Dedifferentiated amniotic fluid mesenchymal stem cell (primary cell): ENCODE measurements at regions not wholly inside any gene's neighbourhood (a gene's known extent, or its start where the extent isn't known, plus 50 kb on each side); places are given as distances from the start of the nearest gene placed in this dataset.
A peak's percentile ranks its signal among the peaks of the same experiment; 100 is the strongest.

Source experiments
- DNase-seq: peaks from one replicate; pipeline ENCODE4 v3.0.0-alpha.2; 2016; ENCODE audit errors: extremely low spot score

DNA sequence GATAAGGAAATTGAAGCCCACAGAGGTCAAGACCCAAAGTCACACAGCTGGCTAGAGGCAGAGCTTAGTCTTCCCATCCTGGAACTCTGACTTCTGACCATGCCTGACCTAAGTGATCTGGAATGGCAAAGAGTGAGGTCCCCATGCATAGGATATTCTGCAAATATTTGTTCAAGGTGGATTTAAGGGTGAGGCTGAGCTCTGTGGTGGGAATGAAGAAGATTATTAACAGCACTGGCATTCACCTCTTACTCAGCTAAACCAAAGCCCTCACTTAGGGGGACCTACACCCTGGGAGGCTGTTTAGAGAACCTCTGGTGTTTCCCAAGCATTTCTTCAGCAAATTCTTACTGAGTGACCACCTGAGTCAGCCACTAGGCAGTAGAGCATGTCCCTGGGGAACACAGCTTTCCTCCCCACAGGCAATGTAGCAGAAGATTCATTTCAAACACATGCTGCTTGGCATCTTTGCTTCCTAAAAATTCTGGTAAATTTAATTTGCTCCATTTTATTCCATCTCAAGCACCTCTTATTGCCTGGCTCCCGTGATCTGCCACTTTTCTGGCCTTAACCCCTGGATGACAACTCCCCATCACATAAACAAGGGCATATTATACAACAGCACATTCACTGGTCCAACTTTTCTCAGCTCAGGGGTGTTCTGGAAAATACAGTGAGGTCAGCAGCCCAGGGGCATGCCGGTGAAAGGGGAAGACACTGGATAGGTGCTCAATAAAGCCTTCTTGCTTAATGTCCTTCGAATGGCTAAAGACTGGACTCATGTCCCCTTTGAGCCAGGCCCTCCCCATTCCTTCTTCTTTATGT is 176.0 kb downstream of the ABHD5 start:
- DNase-seq: peak; percentile 34

DNA sequence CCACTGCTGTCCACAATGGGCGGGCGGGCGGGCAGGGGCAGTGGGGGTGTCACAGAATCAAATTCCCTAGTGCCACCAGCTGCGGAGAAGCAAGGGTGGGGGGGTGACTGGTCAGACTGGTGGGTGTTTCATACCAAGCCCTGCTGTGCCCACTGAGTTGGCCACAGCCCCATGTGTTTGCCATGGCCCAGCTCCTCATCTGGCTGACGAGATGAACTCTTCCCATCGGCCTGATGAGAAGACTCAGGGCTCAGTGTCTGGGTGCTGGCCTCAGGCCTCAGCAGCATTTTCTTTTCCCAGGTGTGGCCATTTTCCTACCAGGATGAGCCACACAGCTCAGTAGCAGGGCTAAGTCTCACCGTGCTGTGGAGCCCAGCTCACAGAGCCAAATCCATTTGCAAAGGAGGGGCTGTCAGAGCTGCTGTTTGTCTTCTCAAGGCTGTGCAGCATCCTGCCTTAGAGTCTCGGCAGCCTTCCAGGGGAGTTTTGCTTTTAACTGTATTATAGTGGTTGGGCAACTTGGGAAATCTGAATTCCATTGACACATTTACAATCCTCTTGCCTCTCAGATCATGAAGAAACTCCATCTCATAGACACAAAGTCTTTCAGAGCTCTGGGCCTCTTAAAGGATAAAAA is 176.8 kb downstream of the ABHD5 start:
- DNase-seq: no peak

DNA sequence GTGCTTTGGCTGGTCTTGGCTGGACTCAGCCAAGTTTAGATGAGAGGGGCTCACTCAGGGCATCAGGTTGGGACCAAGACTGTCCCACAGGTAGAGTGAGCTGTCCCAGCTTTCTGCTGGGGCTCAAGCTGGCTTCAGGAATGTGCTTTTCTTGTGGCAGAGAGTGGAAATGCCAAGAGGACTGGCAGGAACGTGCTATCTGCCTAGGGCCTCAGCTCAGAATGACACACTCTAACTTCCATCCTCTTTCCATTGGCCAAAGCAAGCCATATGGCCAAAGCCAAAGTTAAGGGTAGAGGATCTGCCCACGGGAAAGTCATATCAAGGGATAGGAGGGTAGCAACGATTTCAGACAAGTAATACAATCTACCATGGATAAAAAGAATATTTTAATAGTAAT is 178.8 kb downstream of the ABHD5 start:
- no peak for DNase-seq

DNA sequence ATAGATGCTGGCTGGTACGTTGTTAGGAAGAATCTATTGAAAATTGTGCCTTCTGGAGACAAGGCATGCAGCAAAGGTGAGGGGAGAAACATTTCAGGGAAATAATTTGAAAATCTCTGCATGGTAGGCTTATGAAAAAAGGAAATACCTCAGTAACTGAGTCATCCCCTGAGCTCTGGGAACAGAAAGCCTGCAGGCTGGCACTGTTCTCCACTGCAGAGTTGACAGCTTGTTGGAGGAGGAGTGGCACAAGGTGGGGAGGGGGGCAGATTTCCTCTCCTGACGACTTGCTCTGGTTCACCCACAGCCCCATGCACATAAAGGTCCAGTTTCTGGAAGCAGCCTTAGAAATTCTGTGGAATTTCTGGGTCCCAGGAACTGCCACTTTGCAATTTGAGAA is 179.4 kb downstream of the ABHD5 start:
- DNase-seq: peak; percentile 56

DNA sequence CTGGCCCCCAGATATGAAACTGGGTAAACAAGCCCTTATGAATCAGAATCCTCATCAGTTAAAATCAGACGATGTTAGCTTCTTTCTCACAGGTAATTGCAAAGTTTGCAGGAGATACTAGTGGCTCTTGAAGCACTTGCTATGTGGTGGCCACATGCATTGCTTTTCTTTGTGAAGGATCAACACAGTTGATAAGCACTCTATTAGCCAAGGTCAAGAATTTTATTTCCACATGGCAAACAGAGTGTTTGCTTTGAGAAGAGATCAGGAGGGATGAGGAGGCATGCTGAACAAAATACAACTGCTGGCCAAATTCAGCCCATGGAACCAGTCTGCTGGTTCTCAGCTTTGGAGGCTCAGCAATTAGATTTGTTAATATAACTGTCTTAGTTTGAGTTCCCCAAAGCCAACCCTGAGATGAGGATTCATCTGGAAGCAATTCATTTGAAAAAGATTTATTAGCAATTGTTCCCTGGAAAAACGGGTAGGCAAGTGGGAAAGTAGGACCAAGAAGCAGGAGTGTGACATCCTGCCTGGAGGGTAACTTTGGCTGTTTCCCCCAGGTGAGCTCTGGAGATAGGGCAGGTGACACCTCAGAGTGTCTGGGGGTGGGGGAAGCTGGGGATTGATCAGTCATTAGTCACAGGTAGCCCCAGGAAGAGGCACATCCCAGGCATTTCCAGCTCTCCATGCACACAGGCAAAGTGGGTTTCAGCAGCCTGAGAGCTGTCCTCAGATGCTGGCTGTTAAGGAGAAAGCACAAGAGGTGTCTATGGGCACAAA is 180.3 kb downstream of the ABHD5 start:
- DNase-seq: no peak

- DNase-seq: no peak
Measured at GRCh38 chr3:43871627-43872245, 181.0 kb downstream of the ABHD5 start.

DNA sequence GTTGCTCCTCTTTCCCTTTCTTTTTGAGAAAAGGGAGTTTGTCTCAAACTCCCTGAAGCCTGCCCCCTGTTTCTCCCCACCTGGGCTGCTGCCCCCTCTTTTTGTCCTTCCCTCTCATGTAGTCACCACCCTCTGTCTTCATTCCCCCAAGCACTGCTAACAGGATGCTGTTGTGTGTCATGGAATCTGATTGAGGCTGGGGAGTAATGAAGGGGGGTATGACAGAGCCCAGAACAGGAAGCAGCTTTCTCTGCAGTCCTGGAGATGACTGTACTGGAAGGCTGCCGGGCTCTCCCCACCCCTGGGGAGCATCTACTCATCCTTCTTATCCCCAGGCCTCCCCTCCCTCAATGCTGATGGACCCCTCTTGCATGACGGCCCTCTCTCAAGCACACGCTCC is 181.6 kb downstream of the ABHD5 start:
- peak; percentile 55 for DNase-seq

DNA sequence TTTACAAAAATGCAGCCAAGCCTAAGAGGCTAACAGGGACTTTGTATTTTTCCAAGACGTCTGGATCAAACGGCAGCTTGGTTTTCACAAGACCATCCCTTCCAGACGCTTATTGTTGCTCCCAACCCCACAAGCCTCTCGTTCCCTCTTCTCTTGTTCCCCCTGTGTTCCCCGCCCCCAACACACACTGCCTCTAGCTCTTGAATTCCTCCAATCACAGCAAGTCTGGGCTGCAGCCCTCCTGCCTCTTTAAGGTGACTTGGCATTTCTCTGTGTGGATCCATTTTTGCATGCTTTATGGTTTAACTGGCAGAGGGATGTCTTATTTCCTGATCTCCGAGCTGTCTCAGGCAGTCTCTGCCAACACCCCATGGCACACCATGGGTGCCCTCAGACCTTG is 182.2 kb downstream of the ABHD5 start:
- peak; percentile 43 for DNase-seq

DNA sequence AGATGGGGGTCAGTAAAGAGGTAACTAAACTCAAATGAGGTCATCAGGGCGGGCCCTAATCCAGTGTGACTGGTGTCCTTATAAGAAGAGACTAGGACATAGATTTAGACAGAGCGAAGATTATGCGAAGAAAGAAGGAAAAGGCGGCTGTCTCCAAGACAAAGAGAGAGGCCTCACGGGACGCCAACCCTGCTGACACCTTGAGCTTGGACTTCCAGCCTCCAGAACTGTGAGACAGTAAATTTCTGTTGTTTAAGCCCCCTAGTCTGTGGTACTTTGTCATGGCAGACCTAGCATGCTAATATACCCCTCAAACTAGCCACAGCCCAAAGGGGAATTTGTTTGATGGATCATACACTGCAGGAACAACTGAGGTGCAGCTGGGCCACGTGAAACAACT is 183.0 kb downstream of the ABHD5 start:
- DNase-seq: no peak

GRCh38 chr3:43874290-43874689 is 183.6 kb downstream of the ABHD5 start:
- DNase-seq: no peak

GRCh38 chr3:43874731-43875130 is 184.0 kb downstream of the ABHD5 start:
- DNase-seq: no peak

- no peak for DNase-seq
Measured at GRCh38 chr3:43876648-43877047, 185.9 kb downstream of the ABHD5 start.

DNA sequence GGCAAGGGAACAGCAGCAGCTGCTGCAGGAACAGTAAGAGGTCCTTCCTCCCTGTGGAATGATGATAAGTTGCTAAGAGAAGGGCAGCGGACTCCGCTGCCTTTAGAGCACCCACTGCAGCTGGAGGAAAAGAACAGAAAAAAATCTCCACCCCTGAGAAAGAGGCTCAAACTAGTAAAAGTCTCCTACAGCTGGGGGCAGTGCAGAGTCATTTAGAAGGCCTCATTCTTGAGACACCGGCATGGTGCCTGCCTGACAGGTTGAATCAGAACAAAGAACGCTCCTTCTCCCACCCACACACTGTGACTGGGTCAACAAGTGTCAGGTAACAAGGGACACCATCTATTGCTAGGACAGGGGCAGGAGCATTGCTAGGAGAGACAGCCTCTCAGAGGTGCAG is 188.4 kb downstream of the ABHD5 start:
- DNase-seq: no peak

GRCh38 chr3:43882976-43883680 is 192.4 kb downstream of the ABHD5 start:
- no peak for DNase-seq

GRCh38 chr3:43883729-43884396 is 193.1 kb downstream of the ABHD5 start:
- no peak for DNase-seq

DNA sequence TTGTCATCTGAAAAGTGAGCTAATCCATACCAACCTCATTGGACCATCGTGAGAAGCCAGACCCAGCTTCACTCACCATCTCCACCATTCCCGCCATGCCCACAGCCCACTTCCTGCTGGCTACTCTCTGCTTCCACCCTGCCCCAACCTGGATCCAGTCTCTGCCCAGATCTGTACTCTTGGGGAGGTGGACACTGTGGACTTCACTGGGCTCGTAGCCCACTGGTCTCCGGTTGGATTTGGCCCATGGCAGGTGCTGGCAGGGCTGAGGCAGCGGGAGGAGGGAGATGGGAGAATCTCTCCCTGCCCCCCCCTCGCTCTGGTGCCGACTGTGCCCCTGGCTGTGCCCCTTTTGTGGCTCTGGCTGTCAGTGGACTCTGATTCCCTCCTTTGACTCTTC is 193.8 kb downstream of the ABHD5 start:
- DNase-seq: no peak

- DNase-seq: no peak
Measured at GRCh38 chr3:43885908-43886618, 195.3 kb downstream of the ABHD5 start.

GRCh38 chr3:43892061-43892460 is 201.3 kb downstream of the ABHD5 start:
- DNase-seq: no peak

GRCh38 chr3:43892526-43892925 is 201.8 kb downstream of the ABHD5 start:
- DNase-seq: no peak

- no peak for DNase-seq
Measured at GRCh38 chr3:43893727-43894126, 203.0 kb downstream of the ABHD5 start.
